NCI-H1417 (cell line): ENCODE measurements at regions not wholly inside any gene's neighbourhood (a gene's known extent, or its start where the extent isn't known, plus 50 kb on each side); places are given as distances from the start of the nearest gene placed in this dataset.
"Not testable (repeated sequence)": the region's sequence is repeated elsewhere in the genome, so short reads cannot be mapped to it uniquely, and the experiment has no call there.

Experiments
- DNase-seq, 3 experiments: peaks; one replicate each; lab custom pipeline; 2025; lab: John Stamatoyannopoulos, UW

- DNase-seq, result peak in 1 of 3 experiments; percentile 58
Measured at GRCh38 chr21:35399706-35400105, 350.6 kb upstream of the RUNX1 start.

GRCh38 chr21:35399002-35399530, 350.0 kb upstream of the RUNX1 start:
- DNase-seq, result no peak

GRCh38 chr21:35398346-35398982, 349.4 kb upstream of the RUNX1 start:
- peak in 1 of 3 experiments; percentile 37 for DNase-seq

GRCh38 chr21:35397781-35398180, 348.7 kb upstream of the RUNX1 start:
- DNase-seq, result no peak

GRCh38 chr21:35396655-35397054, 347.6 kb upstream of the RUNX1 start:
- no peak for DNase-seq

- no peak for DNase-seq
Measured at GRCh38 chr21:35395728-35396127, 346.6 kb upstream of the RUNX1 start.

GRCh38 chr21:35394634-35395369, 345.7 kb upstream of the RUNX1 start:
- DNase-seq, result no peak

GRCh38 chr21:35394049-35394448, 344.9 kb upstream of the RUNX1 start:
- no peak for DNase-seq

- peak in 1 of 3 experiments; percentile 15 for DNase-seq
Measured at GRCh38 chr21:35390013-35390776, 341.1 kb upstream of the RUNX1 start.

- no peak for DNase-seq
Measured at GRCh38 chr21:35386491-35387079, 337.5 kb upstream of the RUNX1 start.

- DNase-seq, result no peak
Measured at GRCh38 chr21:35384375-35384774, 335.3 kb upstream of the RUNX1 start.

- no peak for DNase-seq
Measured at GRCh38 chr21:35382696-35383095, 333.6 kb upstream of the RUNX1 start.

- peak in 1 of 3 experiments; percentile 68 for DNase-seq
Measured at GRCh38 chr21:35381743-35382310, 332.7 kb upstream of the RUNX1 start.

- not testable (repeated sequence) for DNase-seq
Measured at GRCh38 chr21:35380304-35380703, 331.2 kb upstream of the RUNX1 start.

- DNase-seq, result no peak
Measured at GRCh38 chr21:35378881-35379280, 329.8 kb upstream of the RUNX1 start.

- DNase-seq, result no peak
Measured at GRCh38 chr21:35377505-35378090, 328.5 kb upstream of the RUNX1 start.

- no peak for DNase-seq
Measured at GRCh38 chr21:35376406-35377135, 327.5 kb upstream of the RUNX1 start.

GRCh38 chr21:35375115-35375514, 326.0 kb upstream of the RUNX1 start:
- no peak for DNase-seq

- no peak for DNase-seq
Measured at GRCh38 chr21:35373998-35374397, 324.9 kb upstream of the RUNX1 start.

- no peak for DNase-seq
Measured at GRCh38 chr21:35372201-35372600, 323.1 kb upstream of the RUNX1 start.

- DNase-seq, result no peak
Measured at GRCh38 chr21:35370671-35371070, 321.6 kb upstream of the RUNX1 start.
